ENCODE measurements at regions not wholly inside any gene's neighbourhood (a gene's known extent, or its start where the extent isn't known, plus 50 kb on each side); places are given as distances from the start of the nearest gene placed in this dataset.

- no peak overlapping the region for H3K27ac ChIP-seq (ENCODE audit: low read length in 2 of 2)
- no peaks in the 10 kb centered on the region for H3K36me3 ChIP-seq (replicated peaks in 1 of 2; ENCODE audit: control extremely low read depth in 1 of 2, control insufficient read depth in 1 of 2, extremely low read depth in 1 of 2, insufficient read depth in 2 of 2, low read length in 1 of 2)
- Mint-ChIP-seq H3K9me3 (ENCODE audit: insufficient read depth) (no peaks in the 10 kb centered on the region), H3K27me3 (no peaks in the 10 kb centered on the region), H3K4me1 (no peaks in the 10 kb centered on the region), H3K27ac (no peak overlapping the region), H3K4me3 (no peak overlapping the region)
- no peak overlapping the region for H3K4me2 ChIP-seq (replicated peaks; ENCODE audit: low read depth, low read length, poor library complexity, severe bottlenecking)
- intact Hi-C loops (cut with micrococcal nuclease), result no loop called here
- no peak overlapping the region for H3K4me3 ChIP-seq (ENCODE audit: control extremely low read depth in 1 of 5, extremely low read depth in 1 of 5, insufficient read depth in 1 of 5, low read depth in 2 of 5, low read length in 4 of 5)
- H3K9me3 ChIP-seq (ENCODE audit: control extremely low read depth in 1 of 3, control insufficient read depth in 2 of 3, insufficient read depth in 1 of 3, low read length in 2 of 3), result no peaks in the 10 kb centered on the region
- 85% methylated on average over 6 of the region's 6 CpGs for WGBS (ENCODE audit: insufficient coverage)
- H4K20me1 ChIP-seq (ENCODE audit: control insufficient read depth, insufficient read depth, low read length, poor library complexity, severe bottlenecking), result no peaks in the 10 kb centered on the region
- POLR2A ChIA-PET, result no interaction called here
- ATAC-seq (ENCODE audit: low read depth) (no peak), DNase-seq (no peak)
- H2AFZ ChIP-seq (ENCODE audit: insufficient read depth, low read depth, low read length, poor library complexity, severe bottlenecking), result no peak overlapping the region
- no peak overlapping the region for H3K9ac ChIP-seq (ENCODE audit: low read length)
- H3K27me3 ChIP-seq (replicated peaks in 1 of 4; ENCODE audit: control extremely low read depth in 1 of 4, control insufficient read depth in 3 of 4, insufficient read depth in 4 of 4, low read length in 3 of 4), result no peaks in the 10 kb centered on the region
- TF ChIP-seq EZH2 (IDR thresholded peaks at IDR 0.05; ENCODE audit: borderline replicate concordance, insufficient read depth, low read depth, low read length, poor library complexity, severe bottlenecking), result no peak
- no peak for TF ChIP-seq CTCF (IDR thresholded peaks at IDR 0.05)
- H3K4me1 ChIP-seq (ENCODE audit: control insufficient read depth in 2 of 2, insufficient read depth in 2 of 2, low read length in 2 of 2), result no peaks in the 10 kb centered on the region
- H3K79me2 ChIP-seq (ENCODE audit: control insufficient read depth, insufficient read depth, low read length), result no peaks in the 10 kb centered on the region
- CTCF ChIA-PET, result no interaction called here
Measured at GRCh38 chr5:107195890-107196395, 474.8 kb downstream of the EFNA5 start.

GRCh38 chr5:107184871-107185270 is 485.9 kb downstream of the EFNA5 start:
- no peak overlapping the region for H3K27ac ChIP-seq (ENCODE audit: low read length in 2 of 2)
- no peak for DNase-seq
- Mint-ChIP-seq H3K27me3 (no peaks in the 10 kb centered on the region), H3K4me3 (no peak overlapping the region), H3K27ac (no peak overlapping the region), H3K9me3 (ENCODE audit: insufficient read depth) (peaks cover 5% of the 10 kb centered on the region), H3K4me1 (no peaks in the 10 kb centered on the region)
- H3K4me2 ChIP-seq (replicated peaks; ENCODE audit: low read depth, low read length, poor library complexity, severe bottlenecking), result no peak overlapping the region
- H2AFZ ChIP-seq (ENCODE audit: insufficient read depth, low read depth, low read length, poor library complexity, severe bottlenecking), result no peak overlapping the region
- no peaks in the 10 kb centered on the region for H3K9me3 ChIP-seq (ENCODE audit: control extremely low read depth in 1 of 3, control insufficient read depth in 2 of 3, insufficient read depth in 1 of 3, low read length in 2 of 3)
- no peaks in the 10 kb centered on the region for H3K4me1 ChIP-seq (ENCODE audit: control insufficient read depth in 2 of 2, insufficient read depth in 2 of 2, low read length in 2 of 2)
- WGBS (ENCODE audit: insufficient coverage), result no CpG with 5 or more reads among the region's 1 CpG
- ChIA-PET CTCF (no interaction called here), POLR2A (no interaction called here)
- no peak overlapping the region for H3K4me3 ChIP-seq (ENCODE audit: control extremely low read depth in 1 of 5, extremely low read depth in 1 of 5, insufficient read depth in 1 of 5, low read depth in 2 of 5, low read length in 4 of 5)
- no peak for ATAC-seq (ENCODE audit: low read depth)
- no peaks in the 10 kb centered on the region for H3K36me3 ChIP-seq (replicated peaks in 1 of 2; ENCODE audit: control extremely low read depth in 1 of 2, control insufficient read depth in 1 of 2, extremely low read depth in 1 of 2, insufficient read depth in 2 of 2, low read length in 1 of 2)
- no peaks in the 10 kb centered on the region for H4K20me1 ChIP-seq (ENCODE audit: control insufficient read depth, insufficient read depth, low read length, poor library complexity, severe bottlenecking)
- no peaks in the 10 kb centered on the region for H3K79me2 ChIP-seq (ENCODE audit: control insufficient read depth, insufficient read depth, low read length)
- TF ChIP-seq CTCF (IDR thresholded peaks at IDR 0.05), result no peak
- TF ChIP-seq EZH2 (IDR thresholded peaks at IDR 0.05; ENCODE audit: borderline replicate concordance, insufficient read depth, low read depth, low read length, poor library complexity, severe bottlenecking), result no peak
- H3K9ac ChIP-seq (ENCODE audit: low read length), result no peak overlapping the region
- H3K27me3 ChIP-seq (replicated peaks in 1 of 4; ENCODE audit: control extremely low read depth in 1 of 4, control insufficient read depth in 3 of 4, insufficient read depth in 4 of 4, low read length in 3 of 4), result no peaks in the 10 kb centered on the region
- intact Hi-C loops (cut with micrococcal nuclease), result no loop called here
